Fibroblast of skin of scalp (primary cell): ENCODE measurements at regions not wholly inside any gene's neighbourhood (a gene's known extent, or its start where the extent isn't known, plus 50 kb on each side); places are given as distances from the start of the nearest gene placed in this dataset.

Experiments
- DNase-seq: peaks from one replicate; pipeline ENCODE4 v3.0.0-alpha.2; 2013

DNA sequence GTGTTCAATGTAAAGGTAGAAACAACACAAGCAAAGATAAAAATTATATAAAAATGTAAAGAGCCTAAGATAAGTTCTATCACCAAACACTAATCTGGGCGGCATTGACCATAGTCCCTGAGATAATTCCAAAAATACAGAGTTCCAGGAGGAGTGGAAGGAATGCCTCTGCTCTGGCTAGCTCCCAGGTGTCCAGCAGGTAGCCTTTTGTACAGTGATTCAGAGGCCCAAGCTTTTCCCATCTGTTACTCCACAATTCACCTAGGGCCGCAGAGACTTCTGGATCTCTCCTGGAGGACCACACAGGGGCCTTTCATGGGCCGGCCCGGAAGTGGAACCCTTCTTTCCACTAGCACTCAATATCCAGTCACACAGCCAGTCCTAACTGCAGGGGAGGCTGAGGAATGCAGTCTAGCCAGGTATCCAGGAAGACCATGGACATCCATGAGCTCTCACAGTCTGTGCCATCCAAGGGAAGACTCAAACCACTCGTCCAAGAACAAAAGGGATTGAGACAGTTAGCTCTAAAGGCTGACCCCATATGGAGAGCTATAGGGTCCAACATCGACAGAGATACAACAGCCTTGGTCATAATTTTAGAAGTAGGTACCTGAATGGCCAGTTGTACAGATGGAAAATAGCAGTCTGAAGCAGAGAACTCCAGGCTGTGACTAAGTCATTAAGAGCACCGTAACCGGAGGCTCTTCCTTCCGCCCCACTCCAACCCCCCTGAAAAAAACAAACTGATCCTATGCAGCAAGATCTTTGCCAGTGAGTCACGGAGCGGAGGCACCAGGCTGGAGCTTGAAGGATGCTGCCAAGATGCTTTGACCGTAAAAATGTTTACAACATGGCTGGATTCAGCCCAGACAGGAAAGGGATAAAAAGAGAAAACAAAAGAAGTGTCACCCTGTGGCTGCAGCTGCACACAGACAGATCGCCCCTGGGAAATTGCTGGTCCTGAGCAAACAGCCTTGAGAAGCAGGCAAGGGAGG, 204.8 kb downstream of the NUAK1 start:
- peak; percentile 95 for DNase-seq

DNA sequence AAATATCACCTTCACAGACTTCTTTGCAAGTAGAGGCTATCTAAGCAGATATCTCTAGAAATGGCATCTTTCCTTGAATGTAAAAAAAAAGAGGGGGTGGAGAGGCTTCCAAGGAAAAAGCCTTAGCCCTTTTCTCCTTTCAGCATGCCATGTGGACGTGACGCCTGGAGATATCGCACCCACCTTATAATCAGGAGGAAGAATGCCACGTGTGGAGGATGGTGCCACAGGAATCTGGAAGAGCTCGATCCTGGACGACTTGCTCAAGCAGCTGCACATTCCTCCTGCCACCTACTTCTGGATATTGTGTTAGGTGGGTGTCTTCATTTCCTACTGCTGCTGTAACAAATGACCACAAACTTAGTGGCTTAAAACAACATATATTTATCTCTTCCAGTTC, 203.6 kb downstream of the NUAK1 start:
- no peak for DNase-seq

DNA sequence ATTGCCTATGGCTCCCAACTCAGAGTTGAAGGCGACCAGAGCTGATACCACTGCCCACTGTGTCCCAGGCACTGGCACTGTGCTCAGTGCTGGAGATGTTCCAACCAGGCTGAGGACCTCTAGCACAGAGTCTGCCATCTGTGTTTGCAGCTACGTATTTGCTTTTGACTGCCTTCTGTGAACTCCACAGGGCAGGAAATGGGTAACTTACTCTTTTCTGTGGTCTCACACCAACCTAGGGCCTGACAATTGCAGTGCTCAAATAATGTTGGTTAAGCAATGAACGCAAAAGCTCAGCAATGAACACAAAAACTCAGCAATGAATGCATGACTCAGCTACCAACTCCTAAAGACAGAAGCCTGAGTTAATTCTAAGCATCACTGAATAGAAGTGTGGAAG, 202.8 kb downstream of the NUAK1 start:
- peak; percentile 23 for DNase-seq

DNA sequence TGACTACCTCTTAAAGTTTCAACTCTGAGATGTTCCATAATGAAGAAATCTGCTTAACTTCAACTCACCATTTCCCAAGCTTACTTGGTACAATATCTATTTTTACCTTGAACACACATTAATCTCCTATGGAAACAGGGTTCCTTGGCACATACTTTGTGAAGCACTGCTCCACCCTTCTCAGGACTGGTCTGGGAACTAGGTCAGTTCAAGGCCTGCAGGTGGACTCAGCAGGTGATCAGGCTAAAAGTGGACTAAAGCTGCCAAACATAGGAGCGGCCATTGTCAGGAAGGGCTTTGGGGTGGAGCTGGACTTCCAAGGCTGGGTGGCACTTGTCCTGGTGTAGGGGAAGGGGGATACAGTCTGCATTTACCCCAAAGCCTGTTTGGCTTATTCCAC, 202.3 kb downstream of the NUAK1 start:
- DNase-seq, result no peak

DNA sequence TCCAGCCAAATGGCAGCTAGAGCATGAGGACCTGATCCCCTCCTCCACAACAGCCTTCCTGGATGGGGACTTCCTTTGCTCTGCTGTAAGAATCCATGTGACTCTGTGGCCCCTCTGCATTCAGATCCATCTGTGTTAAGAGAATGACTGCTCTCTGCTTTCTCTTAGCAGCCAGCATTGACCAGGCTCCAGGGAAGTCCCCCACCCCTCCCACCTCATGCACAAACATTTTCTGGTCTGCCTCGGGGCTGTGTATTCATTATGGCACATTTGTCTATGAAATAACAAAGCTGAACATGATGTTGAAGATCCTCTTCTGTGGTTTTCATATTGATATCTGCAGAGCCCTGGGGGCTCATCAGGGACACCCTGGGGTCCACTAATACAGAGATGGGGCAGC, 201.7 kb downstream of the NUAK1 start:
- DNase-seq, result no peak

DNA sequence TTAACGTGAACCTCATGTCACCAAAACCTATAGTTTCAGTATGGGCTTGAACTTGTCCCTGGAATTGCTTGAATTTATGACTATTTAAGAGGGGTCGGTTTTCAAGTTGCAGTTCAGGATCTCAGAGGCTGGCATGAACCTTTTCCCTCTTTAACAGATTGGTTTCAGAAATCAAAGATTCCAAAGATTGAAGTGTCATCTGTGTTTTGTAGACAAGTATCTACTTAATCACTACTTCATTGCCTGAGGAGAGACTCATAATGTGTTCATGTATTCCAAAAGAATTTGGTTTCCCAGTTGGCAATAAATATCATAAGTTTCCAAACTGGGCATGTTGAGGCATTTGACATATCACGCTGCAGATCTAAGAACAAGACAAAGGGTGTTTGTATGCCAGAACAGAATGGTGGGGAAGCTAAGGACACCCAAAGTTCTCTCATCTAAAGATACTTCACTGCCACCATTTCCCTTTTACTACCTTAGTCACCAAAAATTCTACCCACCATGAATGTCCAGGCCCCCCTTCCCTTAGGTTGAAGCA, 199.5 kb downstream of the NUAK1 start:
- no peak for DNase-seq

- no peak for DNase-seq
These were observed 196.5 kb downstream of the NUAK1 start for GRCh38 chr12:105942281-105942680.

DNA sequence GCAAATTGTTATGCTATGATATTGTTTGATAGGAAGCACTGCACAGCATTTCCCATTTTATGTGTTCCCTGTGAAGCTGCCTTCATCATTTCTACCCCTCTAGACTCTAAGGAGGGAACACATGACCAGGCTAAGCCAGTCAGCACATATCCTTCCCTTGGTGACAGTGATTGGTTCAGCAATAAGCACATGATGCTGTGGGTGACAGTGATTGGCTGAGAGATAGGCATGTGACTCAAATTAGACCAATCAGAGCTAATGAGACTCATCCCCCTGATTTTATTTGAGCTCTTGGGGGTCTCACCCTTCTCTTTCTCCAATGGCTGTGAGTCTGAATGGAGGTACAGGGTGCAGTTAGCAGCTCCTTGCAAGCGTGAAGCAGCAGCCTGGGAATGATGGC, 195.2 kb downstream of the NUAK1 start:
- DNase-seq, result no peak

- no peak for DNase-seq
These were observed 194.1 kb downstream of the NUAK1 start for GRCh38 chr12:105944628-105945027.

- DNase-seq, result no peak
These were observed 192.9 kb downstream of the NUAK1 start for GRCh38 chr12:105945880-105946279.

GRCh38 chr12:105946493-105946901, 192.3 kb downstream of the NUAK1 start:
- DNase-seq, result no peak

- DNase-seq, result no peak
These were observed 190.8 kb downstream of the NUAK1 start for GRCh38 chr12:105947906-105948305.

DNA sequence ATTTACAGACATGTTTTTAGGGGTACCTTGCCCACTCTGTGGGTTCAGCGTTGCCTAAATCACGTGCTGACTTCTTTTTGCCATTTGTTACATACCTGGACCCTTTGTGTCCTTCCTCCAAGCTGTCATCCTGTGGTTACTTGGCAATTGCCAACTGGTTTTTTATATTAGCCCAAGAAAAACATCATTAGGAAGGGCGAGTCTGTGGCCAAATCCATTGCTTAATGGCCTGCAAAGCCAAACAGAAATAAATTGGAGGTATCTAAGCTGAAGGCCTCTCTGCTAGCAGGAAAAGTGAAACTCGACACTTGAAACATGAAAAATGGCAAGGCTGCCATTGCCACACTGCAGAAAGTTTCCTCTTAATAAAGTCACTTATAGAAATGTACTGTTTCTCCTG, 190.4 kb downstream of the NUAK1 start:
- DNase-seq, result no peak

GRCh38 chr12:105949391-105949790, 189.4 kb downstream of the NUAK1 start:
- no peak for DNase-seq

GRCh38 chr12:105951732-105952131, 187.0 kb downstream of the NUAK1 start:
- no peak for DNase-seq

GRCh38 chr12:105954951-105955931, 183.5 kb downstream of the NUAK1 start:
- DNase-seq, result peak; percentile 38

- peak; percentile 33 for DNase-seq
These were observed 182.8 kb downstream of the NUAK1 start for GRCh38 chr12:105955976-105956375.

DNA sequence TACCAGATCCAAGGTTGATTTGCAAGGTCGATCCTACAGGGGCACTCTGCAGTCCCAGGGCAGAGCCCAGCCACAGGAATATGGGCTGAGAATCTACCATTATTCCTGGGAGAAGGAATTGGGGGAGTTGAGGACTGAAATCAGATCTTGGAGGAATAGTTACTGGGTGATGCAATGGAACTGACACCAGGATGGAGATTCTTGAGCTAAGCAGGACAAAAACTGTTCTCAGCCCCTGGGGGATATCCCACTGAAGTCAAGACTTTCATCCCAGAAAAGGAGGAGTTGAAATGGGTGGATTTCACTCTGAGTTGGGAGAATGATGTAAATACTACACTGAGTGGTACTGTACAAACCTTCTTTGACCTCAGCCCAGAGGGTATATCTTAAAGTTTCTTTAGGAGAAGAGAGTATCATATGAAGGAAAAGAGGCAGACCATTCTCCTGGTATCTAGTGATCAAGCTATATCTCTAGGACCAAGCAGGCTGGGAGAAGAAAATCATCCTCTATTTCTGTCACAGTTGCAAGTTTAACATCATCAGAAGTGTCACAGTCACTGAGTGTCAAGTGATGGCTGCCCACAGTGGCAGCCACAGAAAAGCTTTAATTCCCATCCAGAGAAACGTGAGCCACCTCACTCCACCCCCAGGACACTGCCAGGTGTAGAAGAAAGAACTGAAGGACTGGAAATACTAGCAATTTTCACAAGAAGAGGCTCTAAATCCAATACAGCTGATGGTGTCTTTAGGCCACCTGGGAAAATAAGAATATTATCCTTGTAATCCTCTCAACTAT, 181.9 kb downstream of the NUAK1 start:
- peak; percentile 75 for DNase-seq

DNA sequence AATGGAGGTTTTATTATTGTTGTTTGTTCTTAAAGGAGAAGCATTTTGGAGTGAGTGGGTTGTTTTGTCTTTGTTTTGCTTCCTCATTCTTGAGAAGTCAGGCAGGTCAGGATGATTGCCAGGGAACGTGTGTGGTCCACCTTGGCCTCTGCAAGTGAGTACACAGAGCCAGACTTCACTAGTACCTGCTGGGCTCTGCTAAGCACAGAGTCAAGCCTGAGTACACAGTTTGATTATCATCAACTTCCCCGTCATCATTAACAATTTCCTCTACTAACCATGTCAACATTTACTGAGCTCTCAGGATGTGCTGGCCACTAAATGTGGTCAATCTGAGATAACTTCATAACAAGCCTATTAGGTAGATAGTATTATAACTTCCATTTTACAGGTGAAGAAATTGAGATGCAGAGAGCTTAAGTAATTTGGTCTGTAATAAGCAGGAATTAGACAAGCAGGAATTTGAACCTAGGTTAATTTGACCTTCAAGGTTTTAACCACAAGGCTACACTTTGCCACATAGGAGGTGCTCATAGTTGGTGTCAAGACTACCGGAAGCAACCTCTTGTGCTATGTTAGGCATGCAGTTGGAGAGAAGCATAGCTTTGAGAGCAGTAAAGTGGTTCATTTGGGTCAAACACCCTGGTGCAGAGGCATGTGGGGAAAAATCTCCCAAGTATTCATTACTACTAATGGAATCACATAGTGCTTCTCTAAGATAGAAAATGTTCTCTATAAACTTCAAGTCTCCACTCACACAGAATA, 178.3 kb downstream of the NUAK1 start:
- peak; percentile 44 for DNase-seq

DNA sequence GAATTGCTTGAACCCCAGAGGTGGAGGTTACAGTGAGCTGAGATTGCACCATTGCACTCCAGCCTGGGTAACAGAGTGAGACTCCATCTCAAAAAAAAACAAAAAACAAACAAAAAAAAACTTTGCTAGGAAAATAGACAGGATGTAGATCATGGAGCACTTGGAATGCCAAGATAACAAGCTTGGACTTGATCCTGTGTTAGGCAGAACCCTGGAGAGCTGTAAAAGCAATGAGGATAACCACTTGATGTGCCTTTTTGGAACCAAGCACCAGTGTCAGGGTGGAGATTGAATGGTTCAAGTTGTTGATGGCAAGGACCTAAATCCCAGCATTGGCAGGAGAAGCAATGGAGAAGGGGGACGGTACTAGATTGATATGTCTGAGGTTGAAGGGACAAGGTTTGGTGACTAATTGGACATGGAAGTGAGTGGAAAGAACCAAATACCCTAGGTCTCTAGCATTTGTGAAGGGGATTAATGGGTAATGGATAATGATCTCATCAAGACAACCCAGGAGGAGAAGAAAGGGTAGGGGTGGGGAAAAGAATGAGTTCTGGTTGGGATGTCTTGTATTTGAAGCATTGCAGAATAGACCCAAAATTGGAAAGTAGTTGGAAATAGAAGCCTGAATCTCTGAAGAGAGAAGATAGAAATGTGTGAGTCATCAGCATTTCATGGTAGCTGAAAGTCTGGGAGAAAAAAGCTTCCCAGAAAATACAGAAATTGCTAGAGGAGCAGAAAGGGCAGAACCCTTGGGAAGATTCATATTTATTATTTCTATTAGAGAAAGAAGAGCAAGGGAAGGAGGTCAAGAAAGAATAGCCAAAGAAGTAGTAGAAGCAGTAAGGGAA, 176.7 kb downstream of the NUAK1 start:
- DNase-seq, result peak; percentile 36
